T-cell (primary cell): ENCODE measurements at regions not wholly inside any gene's neighbourhood (a gene's known extent, or its start where the extent isn't known, plus 50 kb on each side); places are given as distances from the start of the nearest gene placed in this dataset.
A peak's percentile ranks its signal among the peaks of the same experiment; 100 is the strongest.

Experiments
- ATAC-seq, 4 experiments: fragments of 200-7000 bp in 3 of 4; fragments of 150-1000 bp in 1 of 4; cut with Tn5 transposase; replicated peaks in 1 of 4; 1 replicate in 3 of 4; 2 replicates in 1 of 4; pipeline ENCODE4 v1.10.0; 2021; ENCODE audit warnings: moderate library complexity in 3 of 4, mild to moderate bottlenecking in 2 of 4, moderate number of reproducible peaks in 1 of 4
- CTCF ChIA-PET, 2 donors: fragments of 300-600 bp; sonication (Branson Sonifier 250); formaldehyde crosslinking; loops; one replicate each; lab custom pipeline; 2022; ENCODE audit warnings: antibody characterized with exemption in 2 of 2; lab: Charles Lee
- POLR2A ChIA-PET, 2 donors: fragments of 300-600 bp; sonication (Branson Sonifier 250); formaldehyde crosslinking; loops; one replicate each; lab custom pipeline; 2022; ENCODE audit warnings: antibody characterized with exemption in 2 of 2; lab: Charles Lee
- DNase-seq, 35 experiments: peaks; one replicate each; pipeline versions ENCODE4 v3.0.0 to v3.0.0-alpha.2; 2013 to 2023
- H3K27ac ChIP-seq: one replicate; pipeline ENCODE4 v1.5.1; 2013; ENCODE audit warnings: low read length
- H3K27me3 ChIP-seq, 2 experiments: replicated peaks in 1 of 2; 1 replicate in 1 of 2; 2 replicates in 1 of 2; pipeline versions ENCODE4 v1.6.1 to v1.7.0; 2013; ENCODE audit warnings: low read length in 1 of 2, mixed read lengths in 1 of 2; ENCODE audit not compliant: control insufficient read depth in 2 of 2, insufficient read depth in 2 of 2; ENCODE audit errors: extremely low read depth in 1 of 2
- H3K36me3 ChIP-seq, 2 donors: 1 replicate in 1 of 2; 2 replicates in 1 of 2; pipeline versions ENCODE4 v1.6.1 to v1.7.0; 2013; ENCODE audit warnings: low read length in 1 of 2; ENCODE audit not compliant: control insufficient read depth in 2 of 2, insufficient read depth in 1 of 2; ENCODE audit errors: extremely low read depth in 1 of 2
- H3K4me1 ChIP-seq, 2 experiments: 1 replicate in 1 of 2; 2 replicates in 1 of 2; pipeline versions ENCODE4 v1.6.1 to v1.7.0; 2013; ENCODE audit warnings: low read length in 2 of 2, mixed read lengths in 1 of 2; ENCODE audit not compliant: insufficient read depth in 2 of 2, control insufficient read depth in 1 of 2; ENCODE audit errors: extremely low read depth in 1 of 2
- H3K4me3 ChIP-seq, 2 donors: 1 replicate in 1 of 2; 2 replicates in 1 of 2; pipeline versions ENCODE4 v1.5.1 to v1.7.0; 2013; ENCODE audit warnings: mild to moderate bottlenecking in 2 of 2, low read length in 1 of 2, moderate library complexity in 1 of 2; ENCODE audit not compliant: control insufficient read depth in 1 of 2; ENCODE audit errors: extremely low read depth in 1 of 2
- H3K9me3 ChIP-seq: 2 replicates; pipeline ENCODE4 v1.7.0; 2013
- H3K27ac Mint-ChIP-seq, 2 donors: one replicate each; pipeline ENCODE4 v1.8.0; 2020 to 2021; ENCODE audit warnings: mild to moderate bottlenecking in 2 of 2, mixed read lengths in 2 of 2
- H3K27me3 Mint-ChIP-seq, 2 donors: one replicate each; pipeline ENCODE4 v1.8.0; 2021 to 2022; ENCODE audit warnings: mixed read lengths in 2 of 2
- H3K36me3 Mint-ChIP-seq: one replicate; pipeline ENCODE4 v1.8.0; 2021; ENCODE audit warnings: mixed read lengths
- H3K4me1 Mint-ChIP-seq, 3 donors: one replicate each; pipeline ENCODE4 v1.8.0; 2020 to 2022; ENCODE audit warnings: mixed read lengths in 3 of 3, mild to moderate bottlenecking in 1 of 3
- H3K4me3 Mint-ChIP-seq, 3 donors: one replicate each; pipeline ENCODE4 v1.8.0; 2020 to 2022; ENCODE audit warnings: mild to moderate bottlenecking in 3 of 3, mixed read lengths in 3 of 3, moderate library complexity in 3 of 3
- H3K9me3 Mint-ChIP-seq, 3 donors: one replicate each; pipeline ENCODE4 v1.8.0; 2020 to 2022; ENCODE audit warnings: mixed read lengths in 3 of 3
- WGBS: methylation state at CpG from one replicate; pipeline ENCODE4 v1.1.5; 2013; ENCODE audit warnings: missing lambda C conversion rate; ENCODE audit not compliant: insufficient coverage; 5-methylcytosine and 5-hydroxymethylcytosine counted together

- H3K4me1 ChIP-seq = no peaks in the 10 kb centered on the region
- Mint-ChIP-seq H3K36me3 (no peaks in the 10 kb centered on the region), H3K4me3 (no peak overlapping the region), H3K27ac (no peak overlapping the region), H3K9me3 (peaks cover 0 to 5% (median 0%) of the 10 kb centered on the region in 3 donors), H3K27me3 (no peaks in the 10 kb centered on the region), H3K4me1 (no peaks in the 10 kb centered on the region)
- H3K27me3 ChIP-seq = no peaks in the 10 kb centered on the region
- H3K4me3 ChIP-seq = no peak overlapping the region
- no peaks in the 10 kb centered on the region for H3K9me3 ChIP-seq
- POLR2A ChIA-PET = no interaction called here
- no peak for DNase-seq
- 100% methylated on average over 3 of the region's 4 CpGs for WGBS
- ATAC-seq = no peak
- H3K27ac ChIP-seq = no peak overlapping the region
- no peaks in the 10 kb centered on the region for H3K36me3 ChIP-seq
- CTCF ChIA-PET = no interaction called here
These were observed 74.3 kb downstream of the SLC25A15 start for GRCh38 chr13:40863723-40864122.

- H3K27me3 ChIP-seq = no peaks in the 10 kb centered on the region
- H3K4me1 Mint-ChIP-seq = no peaks in the 10 kb centered on the region
- no peak overlapping the region for H3K4me3 Mint-ChIP-seq
- peaks cover 4 to 40% (median 33%) of the 10 kb centered on the region in 3 donors for H3K9me3 Mint-ChIP-seq
- H3K36me3 ChIP-seq = peaks cover 12 to 34% of the 10 kb centered on the region in 2 donors
- H3K4me3 ChIP-seq = peak overlapping the region in 1 of 2 donors; percentile 38
- CTCF ChIA-PET = no interaction called here
- no peaks in the 10 kb centered on the region for H3K4me1 ChIP-seq
- H3K36me3 Mint-ChIP-seq = peaks cover 82% of the 10 kb centered on the region
- no peak for ATAC-seq
- 97% methylated on average over 4 of the region's 5 CpGs for WGBS
- no peak overlapping the region for H3K27ac ChIP-seq
- no peak overlapping the region for H3K27ac Mint-ChIP-seq
- peaks cover 4% of the 10 kb centered on the region for H3K9me3 ChIP-seq
- peak in 1 of 35 experiments; percentile 8 for DNase-seq
- POLR2A ChIA-PET = no interaction called here
- no peaks in the 10 kb centered on the region for H3K27me3 Mint-ChIP-seq
These were observed 84.8 kb downstream of the SLC25A15 start for GRCh38 chr13:40874138-40874779.

GRCh38 chr13:40875044-40875443, 85.6 kb downstream of the SLC25A15 start:
- DNase-seq (no peak), ATAC-seq (no peak)
- H3K4me3 Mint-ChIP-seq = no peak overlapping the region
- H3K4me3 ChIP-seq = peak overlapping the region in 1 of 2 donors; percentile 44
- ChIA-PET POLR2A (interaction anchor here in 1 of 2 donors (0.6 kb wide), 1 partner anchor 818 kb away, joined by 3 read pairs; no protein-coding TSS in a partner anchor), CTCF (no interaction called here)
- H3K4me1 ChIP-seq = no peaks in the 10 kb centered on the region
- no peaks in the 10 kb centered on the region for H3K4me1 Mint-ChIP-seq
- peaks cover 18 to 35% of the 10 kb centered on the region in 2 donors for H3K36me3 ChIP-seq
- H3K27me3 Mint-ChIP-seq = no peaks in the 10 kb centered on the region
- no peak overlapping the region for H3K27ac Mint-ChIP-seq
- no peak overlapping the region for H3K27ac ChIP-seq
- H3K9me3 Mint-ChIP-seq = peaks cover 8 to 40% (median 35%) of the 10 kb centered on the region in 3 donors
- H3K9me3 ChIP-seq = peaks cover 4% of the 10 kb centered on the region
- no CpG with 5 or more reads among the region's 4 CpGs for WGBS
- H3K36me3 Mint-ChIP-seq = peaks cover 90% of the 10 kb centered on the region
- no peaks in the 10 kb centered on the region for H3K27me3 ChIP-seq

- H3K27ac Mint-ChIP-seq = no peak overlapping the region
- ATAC-seq (no peak), DNase-seq (no peak)
- CTCF ChIA-PET = no interaction called here
- no peak overlapping the region for H3K4me3 Mint-ChIP-seq
- peaks cover 0 to 2% (median 0%) of the 10 kb centered on the region in 3 donors for H3K4me1 Mint-ChIP-seq
- Histone ChIP-seq H3K4me3 (peak overlapping the region in 1 of 2 donors; percentile 27), H3K27me3 (no peaks in the 10 kb centered on the region), H3K9me3 (peaks cover 4% of the 10 kb centered on the region), H3K36me3 (peaks cover 24 to 40% of the 10 kb centered on the region in 2 donors), H3K27ac (no peak overlapping the region), H3K4me1 (no peaks in the 10 kb centered on the region)
- H3K9me3 Mint-ChIP-seq = peaks cover 12 to 43% (median 40%) of the 10 kb centered on the region in 3 donors
- WGBS = no CpG with 5 or more reads among the region's 6 CpGs
- H3K36me3 Mint-ChIP-seq = peaks cover 93% of the 10 kb centered on the region
- POLR2A ChIA-PET = interaction anchor here in 1 of 2 donors (0.6 kb wide), 1 partner anchor 817 kb away, joined by 3 read pairs; no protein-coding TSS in a partner anchor
- H3K27me3 Mint-ChIP-seq = no peaks in the 10 kb centered on the region
These were observed 86.2 kb downstream of the SLC25A15 start for GRCh38 chr13:40875583-40875982.

GRCh38 chr13:40876020-40876738, 86.8 kb downstream of the SLC25A15 start:
- DNase-seq (no peak), ATAC-seq (no peak)
- no peaks in the 10 kb centered on the region for H3K27me3 ChIP-seq
- no peaks in the 10 kb centered on the region for H3K4me1 ChIP-seq
- peaks cover 0 to 6% (median 0%) of the 10 kb centered on the region in 3 donors for H3K4me1 Mint-ChIP-seq
- peaks cover 4% of the 10 kb centered on the region for H3K9me3 ChIP-seq
- no peaks in the 10 kb centered on the region for H3K27me3 Mint-ChIP-seq
- WGBS = 100% methylated on average over 4 of the region's 8 CpGs
- no peak overlapping the region for H3K27ac ChIP-seq
- peaks cover 25 to 43% of the 10 kb centered on the region in 2 donors for H3K36me3 ChIP-seq
- CTCF ChIA-PET = no interaction called here
- H3K27ac Mint-ChIP-seq = no peak overlapping the region
- no peak overlapping the region for H3K4me3 Mint-ChIP-seq
- H3K9me3 Mint-ChIP-seq = peaks cover 12 to 43% (median 42%) of the 10 kb centered on the region in 3 donors
- H3K36me3 Mint-ChIP-seq = peaks cover 95% of the 10 kb centered on the region
- H3K4me3 ChIP-seq = peak overlapping the region in 1 of 2 donors; percentile 27
- POLR2A ChIA-PET = no interaction called here

GRCh38 chr13:40878321-40878720, 88.9 kb downstream of the SLC25A15 start:
- Mint-ChIP-seq H3K36me3 (peaks cover 87% of the 10 kb centered on the region), H3K4me3 (no peak overlapping the region), H3K27ac (no peak overlapping the region), H3K9me3 (peaks cover 12 to 32% (median 31%) of the 10 kb centered on the region in 3 donors), H3K27me3 (no peaks in the 10 kb centered on the region), H3K4me1 (peaks cover 15 to 21% (median 16%) of the 10 kb centered on the region in 3 donors)
- H3K27ac ChIP-seq = no peak overlapping the region
- ChIA-PET CTCF (no interaction called here), POLR2A (no interaction called here)
- WGBS = 100% methylated on average over 1 of the region's 2 CpGs
- no peaks in the 10 kb centered on the region for H3K27me3 ChIP-seq
- ATAC-seq (no peak), DNase-seq (no peak)
- peak overlapping the region in 1 of 2 donors; percentile 3 for H3K4me3 ChIP-seq
- H3K4me1 ChIP-seq = peaks cover 0 to 9% of the 10 kb centered on the region in 2 experiments
- H3K36me3 ChIP-seq = peaks cover 25 to 43% of the 10 kb centered on the region in 2 donors
- H3K9me3 ChIP-seq = peaks cover 2% of the 10 kb centered on the region
